ENCODE measurements at regions not wholly inside any gene's neighbourhood (a gene's known extent, or its start where the extent isn't known, plus 50 kb on each side); places are given as distances from the start of the nearest gene placed in this dataset.

DNA sequence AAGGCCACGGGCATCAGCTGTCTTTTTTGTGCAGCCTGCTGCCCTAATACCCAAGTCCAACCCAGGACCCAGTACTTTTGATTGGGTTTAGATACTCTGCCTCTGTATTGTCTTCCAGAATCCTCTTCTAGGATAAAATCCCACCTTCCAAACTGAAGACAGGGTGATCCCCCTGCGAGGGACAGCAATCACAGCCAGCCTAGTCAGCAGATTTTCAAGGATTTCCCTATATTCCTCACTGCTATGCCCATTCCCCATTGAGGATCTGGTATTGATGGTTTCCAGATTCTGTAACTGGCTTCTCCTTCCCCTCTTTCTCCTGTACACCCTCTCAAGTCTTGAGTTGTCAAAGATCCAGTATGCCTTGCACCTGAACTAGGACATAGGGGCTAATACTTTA lies 389.4 kb downstream of the TRIM36 start:
- no peaks in the 10 kb centered on the region for H3K79me2 ChIP-seq (ENCODE audit: control insufficient read depth, insufficient read depth, low read length)
- FAIRE-seq: no peak
- H2AFZ ChIP-seq (ENCODE audit: control insufficient read depth, low read length): no peak overlapping the region
- DNase-seq (ENCODE audit: low read depth, low spot score): no peak
- dilution Hi-C loops (cut with MboI; ENCODE audit: extremely low pct_ligation_motif_present, low sequenced_read_pairs): no loop called here
- H3K4me1 ChIP-seq (ENCODE audit: control insufficient read depth, extremely low read depth, insufficient read depth, low read length): no peaks in the 10 kb centered on the region
- no peaks in the 10 kb centered on the region for H3K36me3 ChIP-seq (ENCODE audit: control insufficient read depth in 2 of 2, extremely low read depth in 1 of 2, insufficient read depth in 2 of 2, low read length in 2 of 2)
- no peaks in the 10 kb centered on the region for H3K27me3 ChIP-seq (ENCODE audit: control insufficient read depth, extremely low read depth, insufficient read depth, low read length)
- H3K27ac ChIP-seq (ENCODE audit: control insufficient read depth, insufficient read depth, low read length): no peak overlapping the region
- no peak overlapping the region for H3K4me2 ChIP-seq (ENCODE audit: control insufficient read depth, extremely low read depth, insufficient read depth, low read depth, low read length)
- no peaks in the 10 kb centered on the region for H4K20me1 ChIP-seq (ENCODE audit: control insufficient read depth, extremely low read depth, insufficient read depth, low read length)
- H3K9me1 ChIP-seq (ENCODE audit: control insufficient read depth, extremely low read depth, insufficient read depth, low read length): no peaks in the 10 kb centered on the region
- H3K9ac ChIP-seq (ENCODE audit: control insufficient read depth, extremely low read depth, insufficient read depth, low read length): no peak overlapping the region
- H3K9me3 ChIP-seq (ENCODE audit: control insufficient read depth, low read depth, low read length): no peaks in the 10 kb centered on the region
- no peak for TF ChIP-seq EZH2 (IDR thresholded peaks at IDR 0.05; ENCODE audit: low read length)
- TF ChIP-seq, protein P1, sequence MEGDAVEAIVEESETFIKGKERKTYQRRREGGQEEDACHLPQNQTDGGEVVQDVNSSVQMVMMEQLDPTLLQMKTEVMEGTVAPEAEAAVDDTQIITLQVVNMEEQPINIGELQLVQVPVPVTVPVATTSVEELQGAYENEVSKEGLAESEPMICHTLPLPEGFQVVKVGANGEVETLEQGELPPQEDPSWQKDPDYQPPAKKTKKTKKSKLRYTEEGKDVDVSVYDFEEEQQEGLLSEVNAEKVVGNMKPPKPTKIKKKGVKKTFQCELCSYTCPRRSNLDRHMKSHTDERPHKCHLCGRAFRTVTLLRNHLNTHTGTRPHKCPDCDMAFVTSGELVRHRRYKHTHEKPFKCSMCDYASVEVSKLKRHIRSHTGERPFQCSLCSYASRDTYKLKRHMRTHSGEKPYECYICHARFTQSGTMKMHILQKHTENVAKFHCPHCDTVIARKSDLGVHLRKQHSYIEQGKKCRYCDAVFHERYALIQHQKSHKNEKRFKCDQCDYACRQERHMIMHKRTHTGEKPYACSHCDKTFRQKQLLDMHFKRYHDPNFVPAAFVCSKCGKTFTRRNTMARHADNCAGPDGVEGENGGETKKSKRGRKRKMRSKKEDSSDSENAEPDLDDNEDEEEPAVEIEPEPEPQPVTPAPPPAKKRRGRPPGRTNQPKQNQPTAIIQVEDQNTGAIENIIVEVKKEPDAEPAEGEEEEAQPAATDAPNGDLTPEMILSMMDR (optimal IDR thresholded peaks at IDR 0.05 in 1 of 3, IDR thresholded peaks at IDR 0.05 in 1 of 3, conservative IDR thresholded peaks at IDR 0.05 in 1 of 3; ENCODE audit: extremely low read depth in 1 of 3, insufficient read depth in 2 of 3, low read length in 3 of 3): no peak
- no peak overlapping the region for H3K4me3 ChIP-seq (ENCODE audit: control insufficient read depth in 2 of 3, extremely low read depth in 1 of 3, insufficient read depth in 2 of 3, low read depth in 1 of 3, low read length in 3 of 3)

DNA sequence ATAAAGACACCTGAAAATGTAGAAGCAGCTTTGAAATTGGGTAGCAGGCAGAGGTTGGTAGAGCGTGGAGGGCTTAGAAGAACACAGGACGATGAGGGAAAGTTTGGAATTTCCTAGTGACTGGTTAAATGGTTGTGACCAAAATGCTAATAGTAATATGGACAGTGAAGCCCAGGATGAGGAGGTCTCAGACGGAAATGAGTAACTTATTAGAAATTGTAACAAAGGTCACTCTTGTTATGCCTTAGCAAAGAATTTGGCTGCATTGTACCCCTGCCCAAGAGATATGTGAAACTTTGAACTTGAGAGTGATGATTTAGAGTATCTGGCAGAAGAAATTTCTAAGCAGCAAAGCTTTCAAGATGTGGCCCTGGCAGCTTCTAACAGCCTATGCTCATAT lies 382.5 kb downstream of the KCNN2 start:
- DNase-seq (ENCODE audit: low read depth, low spot score) (no peak), FAIRE-seq (no peak)
- dilution Hi-C loops (cut with MboI; ENCODE audit: extremely low pct_ligation_motif_present, low sequenced_read_pairs): no loop called here
- no peak overlapping the region for H3K4me2 ChIP-seq (ENCODE audit: control insufficient read depth, extremely low read depth, insufficient read depth, low read depth, low read length)
- no peak overlapping the region for H3K27ac ChIP-seq (ENCODE audit: control insufficient read depth, insufficient read depth, low read length)
- no peaks in the 10 kb centered on the region for H4K20me1 ChIP-seq (ENCODE audit: control insufficient read depth, extremely low read depth, insufficient read depth, low read length)
- no peaks in the 10 kb centered on the region for H3K9me3 ChIP-seq (ENCODE audit: control insufficient read depth, low read depth, low read length)
- H3K79me2 ChIP-seq (ENCODE audit: control insufficient read depth, insufficient read depth, low read length): no peaks in the 10 kb centered on the region
- H3K4me1 ChIP-seq (ENCODE audit: control insufficient read depth, extremely low read depth, insufficient read depth, low read length): no peaks in the 10 kb centered on the region
- H2AFZ ChIP-seq (ENCODE audit: control insufficient read depth, low read length): no peak overlapping the region
- H3K27me3 ChIP-seq (ENCODE audit: control insufficient read depth, extremely low read depth, insufficient read depth, low read length): no peaks in the 10 kb centered on the region
- H3K4me3 ChIP-seq (ENCODE audit: control insufficient read depth in 2 of 3, extremely low read depth in 1 of 3, insufficient read depth in 2 of 3, low read depth in 1 of 3, low read length in 3 of 3): no peak overlapping the region
- TF ChIP-seq, protein P1 (optimal IDR thresholded peaks at IDR 0.05 in 1 of 3, IDR thresholded peaks at IDR 0.05 in 1 of 3, conservative IDR thresholded peaks at IDR 0.05 in 1 of 3; ENCODE audit: extremely low read depth in 1 of 3, insufficient read depth in 2 of 3, low read length in 3 of 3): no peak
- TF ChIP-seq EZH2 (IDR thresholded peaks at IDR 0.05; ENCODE audit: low read length): no peak
- no peaks in the 10 kb centered on the region for H3K36me3 ChIP-seq (ENCODE audit: control insufficient read depth in 2 of 2, extremely low read depth in 1 of 2, insufficient read depth in 2 of 2, low read length in 2 of 2)
- no peak overlapping the region for H3K9ac ChIP-seq (ENCODE audit: control insufficient read depth, extremely low read depth, insufficient read depth, low read length)
- H3K9me1 ChIP-seq (ENCODE audit: control insufficient read depth, extremely low read depth, insufficient read depth, low read length): no peaks in the 10 kb centered on the region
